ENCODE measurements at regions not wholly inside any gene's neighbourhood (a gene's known extent, or its start where the extent isn't known, plus 50 kb on each side); places are given as distances from the start of the nearest gene placed in this dataset.
"Not testable (repeated sequence)": the region's sequence is repeated elsewhere in the genome, so short reads cannot be mapped to it uniquely, and the experiment has no call there.

DNA sequence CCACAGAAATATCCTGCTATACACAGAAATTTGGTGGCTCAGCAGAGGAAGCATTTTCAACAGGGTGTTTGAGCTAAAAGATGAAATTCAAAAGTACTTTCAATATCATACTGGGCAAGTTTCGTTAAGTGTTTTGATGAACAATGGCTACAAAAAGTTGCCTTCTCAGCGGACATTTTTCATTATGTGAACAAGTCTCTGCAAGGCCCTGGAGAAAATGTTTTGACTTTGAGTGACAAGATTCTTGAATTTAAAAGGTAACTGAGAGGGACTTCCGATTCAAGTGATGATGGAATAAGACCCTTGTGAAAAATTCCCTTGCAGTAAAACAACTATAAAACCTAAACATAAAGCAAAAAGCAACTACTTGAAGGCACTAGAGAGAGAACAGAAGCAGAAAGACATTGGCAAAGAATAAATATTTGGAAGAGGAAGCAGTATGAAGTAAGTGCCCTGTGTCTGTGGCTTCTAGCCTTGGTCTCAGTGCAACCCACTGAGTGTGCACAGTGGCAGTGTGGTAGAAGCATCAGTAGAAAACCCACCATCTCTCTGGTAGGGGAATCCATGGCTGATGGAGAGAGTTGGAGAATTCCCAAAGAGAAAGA lies 62.5 kb upstream of the NAMPT start:
- TF ChIP-seq, protein P1, sequence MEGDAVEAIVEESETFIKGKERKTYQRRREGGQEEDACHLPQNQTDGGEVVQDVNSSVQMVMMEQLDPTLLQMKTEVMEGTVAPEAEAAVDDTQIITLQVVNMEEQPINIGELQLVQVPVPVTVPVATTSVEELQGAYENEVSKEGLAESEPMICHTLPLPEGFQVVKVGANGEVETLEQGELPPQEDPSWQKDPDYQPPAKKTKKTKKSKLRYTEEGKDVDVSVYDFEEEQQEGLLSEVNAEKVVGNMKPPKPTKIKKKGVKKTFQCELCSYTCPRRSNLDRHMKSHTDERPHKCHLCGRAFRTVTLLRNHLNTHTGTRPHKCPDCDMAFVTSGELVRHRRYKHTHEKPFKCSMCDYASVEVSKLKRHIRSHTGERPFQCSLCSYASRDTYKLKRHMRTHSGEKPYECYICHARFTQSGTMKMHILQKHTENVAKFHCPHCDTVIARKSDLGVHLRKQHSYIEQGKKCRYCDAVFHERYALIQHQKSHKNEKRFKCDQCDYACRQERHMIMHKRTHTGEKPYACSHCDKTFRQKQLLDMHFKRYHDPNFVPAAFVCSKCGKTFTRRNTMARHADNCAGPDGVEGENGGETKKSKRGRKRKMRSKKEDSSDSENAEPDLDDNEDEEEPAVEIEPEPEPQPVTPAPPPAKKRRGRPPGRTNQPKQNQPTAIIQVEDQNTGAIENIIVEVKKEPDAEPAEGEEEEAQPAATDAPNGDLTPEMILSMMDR (IDR thresholded peaks at IDR 0.05; ENCODE audit: low read depth, low read length): no peak
- no peak for DNase-seq (ENCODE audit: low read depth, low spot score)
- in situ Hi-C loops (cut with HindIII; ENCODE audit: low sequenced_read_pairs): no loop called here
- no peak overlapping the region for H3K4me3 ChIP-seq (ENCODE audit: low read depth, low read length)

DNA sequence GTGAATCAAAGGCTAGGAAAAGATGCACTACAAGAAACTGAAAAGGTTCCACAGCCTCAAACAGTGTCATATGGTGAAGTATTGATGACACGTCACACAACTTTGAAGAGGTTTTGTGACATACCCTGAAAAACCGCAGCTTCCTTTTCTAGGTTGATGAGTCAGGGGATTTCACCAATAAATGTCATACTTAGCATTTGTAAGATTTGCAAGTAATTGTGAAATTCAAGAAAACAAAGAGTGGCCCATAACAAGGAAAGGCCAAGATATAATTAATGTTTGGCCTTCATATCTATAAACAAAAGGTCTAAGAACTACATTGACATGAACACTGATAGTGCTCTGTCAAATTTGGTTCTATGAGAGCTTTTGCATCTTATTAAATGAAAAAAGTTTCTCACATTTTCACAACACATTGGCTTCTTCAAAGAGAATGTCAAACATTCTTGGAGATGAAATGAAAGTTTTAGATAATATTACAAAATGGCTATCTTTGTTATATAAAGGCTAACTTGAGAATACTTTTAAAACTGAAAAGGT lies 62.0 kb upstream of the NAMPT start:
- DNase-seq (ENCODE audit: low read depth, low spot score): peak; percentile 94
- TF ChIP-seq, protein P1 (IDR thresholded peaks at IDR 0.05; ENCODE audit: low read depth, low read length): no peak
- no peak overlapping the region for H3K4me3 ChIP-seq (ENCODE audit: low read depth, low read length)
- in situ Hi-C loops (cut with HindIII; ENCODE audit: low sequenced_read_pairs): no loop called here

DNA sequence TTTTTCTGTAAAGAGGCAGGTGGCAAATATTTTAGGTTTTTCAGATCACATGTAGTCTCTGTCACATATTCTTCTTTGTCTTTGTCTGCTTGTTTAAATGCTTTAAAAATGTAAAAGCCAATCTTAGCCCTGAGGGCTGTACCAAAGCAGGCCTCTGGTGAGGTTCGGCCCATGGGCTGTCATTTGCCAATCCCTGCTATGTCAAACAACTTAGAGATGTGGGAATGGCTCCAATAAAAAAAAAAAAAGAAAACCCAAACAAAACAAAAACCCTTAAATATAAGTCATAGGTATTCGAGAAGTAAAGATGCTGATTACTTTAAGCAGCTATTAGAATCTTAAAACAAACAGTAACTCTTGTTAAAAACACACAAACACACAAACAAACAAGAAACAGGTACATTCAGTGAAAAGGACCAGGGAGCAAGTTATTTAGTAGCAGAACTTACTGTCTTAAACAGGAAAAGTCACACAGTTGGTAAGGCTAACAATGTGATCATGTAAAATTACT lies 61.4 kb upstream of the NAMPT start:
- no peak overlapping the region for H3K4me3 ChIP-seq (ENCODE audit: low read depth, low read length)
- in situ Hi-C loops (cut with HindIII; ENCODE audit: low sequenced_read_pairs): no loop called here
- DNase-seq (ENCODE audit: low read depth, low spot score): no peak
- TF ChIP-seq, protein P1 (IDR thresholded peaks at IDR 0.05; ENCODE audit: low read depth, low read length): no peak

DNA sequence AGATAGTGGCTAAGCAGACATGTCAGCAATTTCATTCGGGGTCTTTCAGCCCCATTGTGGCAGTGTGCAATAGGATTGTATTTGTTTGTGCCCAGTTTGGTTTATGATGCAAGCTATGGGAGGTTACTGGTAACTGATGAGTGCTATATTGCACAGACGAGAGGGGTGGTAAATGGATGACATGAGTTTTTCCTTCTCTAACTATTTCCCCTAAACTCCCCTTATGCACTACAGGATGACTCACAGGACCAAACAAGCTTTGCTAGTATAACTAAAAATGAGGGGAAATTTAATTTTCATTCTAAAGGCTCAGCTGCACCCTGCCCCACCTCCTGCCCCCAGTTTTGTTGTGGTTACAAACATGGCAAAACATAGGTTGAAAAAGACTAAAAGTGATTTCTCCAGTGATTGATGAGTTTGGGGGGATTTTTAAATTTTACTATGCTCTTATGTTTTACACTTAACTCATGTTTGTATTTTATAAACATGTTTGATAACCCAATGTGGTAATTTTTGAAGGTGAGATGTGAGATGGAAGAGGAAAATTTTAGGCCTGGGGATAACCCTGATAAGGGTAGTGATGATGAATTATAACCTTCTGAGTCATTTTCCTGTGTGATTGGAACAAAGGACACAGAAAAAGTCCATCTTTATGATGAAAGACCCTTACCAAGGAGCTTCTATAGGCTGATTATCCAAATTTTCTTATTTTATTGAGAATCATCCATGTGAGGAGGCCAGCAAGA lies 60.8 kb upstream of the NAMPT start:
- H3K4me3 ChIP-seq (ENCODE audit: low read depth, low read length): no peak overlapping the region
- in situ Hi-C loops (cut with HindIII; ENCODE audit: low sequenced_read_pairs): no loop called here
- DNase-seq (ENCODE audit: low read depth, low spot score): peak; percentile 59
- TF ChIP-seq, protein P1 (IDR thresholded peaks at IDR 0.05; ENCODE audit: low read depth, low read length): no peak

DNA sequence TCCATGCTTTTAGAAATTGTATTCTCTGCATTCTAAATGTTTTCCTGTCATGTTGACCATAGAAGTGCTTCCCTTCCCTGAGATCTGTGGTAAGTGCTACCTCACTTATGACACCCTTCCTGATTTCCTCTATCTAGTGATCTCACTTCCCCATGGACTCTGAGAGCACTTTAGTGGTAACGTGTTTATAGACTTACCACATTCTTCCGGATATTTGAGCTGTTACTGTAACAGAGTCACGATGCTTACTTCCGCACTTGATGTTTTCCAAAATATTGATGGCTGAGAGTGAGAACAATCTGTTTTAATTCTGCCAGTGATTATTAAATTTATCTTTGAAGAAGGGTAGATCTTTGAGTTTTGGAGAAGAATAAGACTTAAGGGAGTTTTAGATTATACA lies 60.1 kb upstream of the NAMPT start:
- peak; percentile 20 for DNase-seq (ENCODE audit: low read depth, low spot score)
- TF ChIP-seq, protein P1 (IDR thresholded peaks at IDR 0.05; ENCODE audit: low read depth, low read length): no peak
- H3K4me3 ChIP-seq (ENCODE audit: low read depth, low read length): no peak overlapping the region
- in situ Hi-C loops (cut with HindIII; ENCODE audit: low sequenced_read_pairs): no loop called here

DNA sequence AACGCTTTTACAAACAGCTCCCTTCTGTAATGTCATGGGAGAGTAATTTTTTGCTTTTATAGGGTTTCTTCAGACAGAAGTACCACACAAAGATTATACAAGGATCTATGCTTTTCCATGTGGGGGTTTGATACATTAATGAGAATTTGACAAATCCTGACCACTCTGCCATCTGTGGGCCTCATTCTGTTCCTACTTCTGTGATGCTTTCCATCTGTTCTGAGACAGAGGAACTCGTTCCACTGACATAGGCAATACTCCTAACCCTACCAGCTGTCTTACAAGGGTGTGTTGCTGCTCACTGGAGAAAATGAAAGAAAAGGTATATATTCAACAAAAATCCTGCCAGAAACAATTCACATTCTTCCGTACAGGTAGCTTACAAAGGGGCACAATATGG lies 59.4 kb upstream of the NAMPT start:
- DNase-seq (ENCODE audit: low read depth, low spot score): no peak
- in situ Hi-C loops (cut with HindIII; ENCODE audit: low sequenced_read_pairs): no loop called here
- H3K4me3 ChIP-seq (ENCODE audit: low read depth, low read length): no peak overlapping the region
- TF ChIP-seq, protein P1 (IDR thresholded peaks at IDR 0.05; ENCODE audit: low read depth, low read length): no peak

DNA sequence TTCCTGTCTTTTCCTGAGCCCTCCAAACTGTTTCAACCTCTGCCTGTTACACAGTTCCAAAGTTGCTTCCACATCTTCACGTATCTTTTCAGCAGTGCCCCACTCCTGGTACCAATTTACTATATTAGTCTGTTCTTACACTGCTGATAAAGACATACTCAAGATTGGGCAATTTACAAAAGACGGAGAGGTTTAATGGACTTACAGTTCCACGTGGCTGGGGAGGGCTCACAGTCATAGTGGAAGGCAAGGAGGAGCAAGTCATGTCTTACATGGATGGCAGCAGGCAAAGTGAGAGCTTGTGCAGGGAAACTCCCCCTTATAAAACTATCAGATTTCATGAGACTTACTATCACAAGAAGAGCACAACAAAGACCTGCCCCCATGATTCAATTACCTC lies 57.3 kb upstream of the NAMPT start:
- in situ Hi-C loops (cut with HindIII; ENCODE audit: low sequenced_read_pairs); DNase-seq (ENCODE audit: low read depth, low spot score); H3K4me3 ChIP-seq (ENCODE audit: low read depth, low read length): not testable (repeated sequence)

DNA sequence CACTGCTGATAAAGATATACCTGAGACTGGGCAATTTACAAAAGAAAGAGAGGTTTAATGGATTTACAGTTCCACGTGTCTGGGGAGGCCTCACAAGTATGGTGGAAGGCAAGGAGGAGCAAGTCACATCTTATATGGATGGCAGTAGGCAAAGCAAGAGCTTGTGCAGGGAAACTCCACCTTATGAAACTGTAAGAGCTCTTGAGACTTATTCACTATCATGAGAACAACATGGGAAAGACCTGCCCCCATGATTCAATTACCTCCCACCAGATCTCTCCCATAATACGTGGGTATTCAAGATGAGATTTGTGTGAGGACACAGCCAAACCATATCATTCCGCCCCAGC lies 55.4 kb upstream of the NAMPT start:
- in situ Hi-C loops (cut with HindIII; ENCODE audit: low sequenced_read_pairs); DNase-seq (ENCODE audit: low read depth, low spot score); H3K4me3 ChIP-seq (ENCODE audit: low read depth, low read length): not testable (repeated sequence)
